Neural progenitor cell (in vitro differentiated cells): ENCODE measurements at regions not wholly inside any gene's neighbourhood (a gene's known extent, or its start where the extent isn't known, plus 50 kb on each side); places are given as distances from the start of the nearest gene placed in this dataset.
A peak's percentile ranks its signal among the peaks of the same experiment; 100 is the strongest.

Experiments
- DNase-seq: peaks from one replicate; pipeline ENCODE4 v3.0.0-alpha.2; 2016; ENCODE audit warnings: low spot score
- H2AFZ ChIP-seq: fragments of 200-600 bp; sonication (generic); replicated peaks from 2 replicates; pipeline ENCODE4 v1.6.1; 2016; ENCODE audit warnings: antibody characterized with exemption
- H3F3A ChIP-seq: fragments of 200-600 bp; sonication (generic); 2 replicates; pipeline ENCODE4 v1.6.1; 2016; ENCODE audit warnings: antibody characterized with exemption, low read depth
- H3K27ac ChIP-seq: fragments of 200-600 bp; sonication (generic); 2 replicates; pipeline ENCODE4 v1.5.1; 2016; ENCODE audit warnings: mild to moderate bottlenecking
- H3K27me3 ChIP-seq: fragments of 200-600 bp; sonication (generic); 2 replicates; pipeline ENCODE4 v1.6.1; 2016; ENCODE audit warnings: mild to moderate bottlenecking, moderate library complexity
- H3K36me3 ChIP-seq: fragments of 200-600 bp; sonication (generic); 2 replicates; pipeline ENCODE4 v1.5.1; 2016
- H3K4me1 ChIP-seq: fragments of 200-600 bp; sonication (generic); 2 replicates; pipeline ENCODE4 v1.6.1; 2016; ENCODE audit warnings: mixed run types
- H3K4me2 ChIP-seq: fragments of 200-600 bp; sonication (generic); 2 replicates; pipeline ENCODE4 v1.6.1; 2016
- H3K4me3 ChIP-seq: fragments of 200-600 bp; sonication (generic); 2 replicates; pipeline ENCODE4 v1.5.1; 2016
- H3K79me2 ChIP-seq: fragments of 200-600 bp; sonication (generic); 2 replicates; pipeline ENCODE4 v1.6.1; 2016; ENCODE audit warnings: low read depth
- H3K9ac ChIP-seq: fragments of 200-600 bp; sonication (generic); 2 replicates; pipeline ENCODE4 v1.6.1; 2016
- H3K9me3 ChIP-seq: fragments of 200-600 bp; sonication (generic); 2 replicates; pipeline ENCODE4 v1.5.1; 2016; ENCODE audit warnings: low read depth
- H4K20me1 ChIP-seq: fragments of 200-600 bp; sonication (generic); 2 replicates; pipeline ENCODE4 v1.6.1; 2016; ENCODE audit warnings: low read depth
- H3K27ac Mint-ChIP-seq: 3 replicates; pipeline ENCODE4 v1.8.0; 2021; ENCODE audit warnings: mixed read lengths
- H3K27me3 Mint-ChIP-seq: 2 replicates; pipeline ENCODE4 v1.8.0; 2022; ENCODE audit warnings: low read depth, mild to moderate bottlenecking, inconsistent platforms, moderate library complexity, mixed read lengths; ENCODE audit not compliant: insufficient read depth
- H3K36me3 Mint-ChIP-seq: 3 replicates; pipeline ENCODE4 v1.8.0; 2021; ENCODE audit warnings: mixed read lengths
- H3K4me1 Mint-ChIP-seq: 3 replicates; pipeline ENCODE4 v1.8.0; 2021; ENCODE audit warnings: mixed read lengths
- H3K4me3 Mint-ChIP-seq: 3 replicates; pipeline ENCODE4 v1.8.0; 2021; ENCODE audit warnings: mild to moderate bottlenecking, moderate library complexity, mixed read lengths
- H3K9me3 Mint-ChIP-seq: 3 replicates; pipeline ENCODE4 v1.8.0; 2020; ENCODE audit warnings: mixed read lengths
- EZH2 ChIP-seq: fragments of 200-600 bp; sonication (generic); IDR thresholded peaks from 2 replicates; pipeline ENCODE4 v1.6.1; 2017; ENCODE audit warnings: antibody characterized with exemption, mild to moderate bottlenecking, moderate library complexity
- EZH2phosphoT487 ChIP-seq: fragments of 200-600 bp; sonication (generic); IDR thresholded peaks from 2 replicates; pipeline ENCODE4 v1.6.1; 2017; ENCODE audit warnings: antibody characterized with exemption
- TF ChIP-seq, protein P1 (sequence below): fragments of 200-600 bp; sonication (generic); IDR thresholded peaks from 2 replicates; pipeline ENCODE4 v1.5.1; 2017; ENCODE audit warnings: antibody characterized with exemption, mild to moderate bottlenecking

DNA sequence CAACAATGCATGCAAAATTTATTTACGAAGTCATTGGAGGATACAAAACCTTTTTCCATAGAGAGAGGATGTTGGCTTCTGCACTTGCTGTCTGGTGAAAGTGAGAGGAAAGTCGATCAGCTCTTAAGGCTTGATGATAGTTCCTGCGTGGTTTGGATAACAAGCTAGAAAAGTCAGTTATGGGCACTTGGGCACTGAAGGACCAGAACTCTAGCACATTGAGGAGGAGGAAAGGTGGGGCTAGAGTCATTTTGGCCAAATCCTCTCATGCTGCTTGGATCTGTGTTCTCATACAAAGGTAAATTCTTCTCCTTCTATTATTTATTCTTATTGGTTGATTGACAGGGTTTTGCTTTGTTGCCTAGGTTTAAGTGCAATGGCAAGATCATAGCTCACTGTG lies 245.9 kb upstream of the ADAMTSL1 start:
- H3K27ac Mint-ChIP-seq = no peak overlapping the region
- Histone ChIP-seq H2AFZ (no peak overlapping the region), H3K9ac (no peak overlapping the region), H3K4me1 (no peaks in the 10 kb centered on the region), H3K4me2 (no peak overlapping the region), H3K4me3 (no peak overlapping the region), H4K20me1 (no peaks in the 10 kb centered on the region), H3K27me3 (no peaks in the 10 kb centered on the region), H3K36me3 (no peaks in the 10 kb centered on the region), H3F3A (no peaks in the 10 kb centered on the region), H3K79me2 (no peaks in the 10 kb centered on the region), H3K27ac (no peak overlapping the region), H3K9me3 (no peaks in the 10 kb centered on the region)
- H3K9me3 Mint-ChIP-seq = no peaks in the 10 kb centered on the region
- TF ChIP-seq EZH2phosphoT487 (no peak), EZH2 (no peak)
- TF ChIP-seq, protein P1, sequence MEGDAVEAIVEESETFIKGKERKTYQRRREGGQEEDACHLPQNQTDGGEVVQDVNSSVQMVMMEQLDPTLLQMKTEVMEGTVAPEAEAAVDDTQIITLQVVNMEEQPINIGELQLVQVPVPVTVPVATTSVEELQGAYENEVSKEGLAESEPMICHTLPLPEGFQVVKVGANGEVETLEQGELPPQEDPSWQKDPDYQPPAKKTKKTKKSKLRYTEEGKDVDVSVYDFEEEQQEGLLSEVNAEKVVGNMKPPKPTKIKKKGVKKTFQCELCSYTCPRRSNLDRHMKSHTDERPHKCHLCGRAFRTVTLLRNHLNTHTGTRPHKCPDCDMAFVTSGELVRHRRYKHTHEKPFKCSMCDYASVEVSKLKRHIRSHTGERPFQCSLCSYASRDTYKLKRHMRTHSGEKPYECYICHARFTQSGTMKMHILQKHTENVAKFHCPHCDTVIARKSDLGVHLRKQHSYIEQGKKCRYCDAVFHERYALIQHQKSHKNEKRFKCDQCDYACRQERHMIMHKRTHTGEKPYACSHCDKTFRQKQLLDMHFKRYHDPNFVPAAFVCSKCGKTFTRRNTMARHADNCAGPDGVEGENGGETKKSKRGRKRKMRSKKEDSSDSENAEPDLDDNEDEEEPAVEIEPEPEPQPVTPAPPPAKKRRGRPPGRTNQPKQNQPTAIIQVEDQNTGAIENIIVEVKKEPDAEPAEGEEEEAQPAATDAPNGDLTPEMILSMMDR = no peak
- H3K27me3 Mint-ChIP-seq = no peaks in the 10 kb centered on the region
- no peak overlapping the region for H3K4me3 Mint-ChIP-seq
- DNase-seq = no peak
- H3K36me3 Mint-ChIP-seq = no peaks in the 10 kb centered on the region
- no peaks in the 10 kb centered on the region for H3K4me1 Mint-ChIP-seq

DNA sequence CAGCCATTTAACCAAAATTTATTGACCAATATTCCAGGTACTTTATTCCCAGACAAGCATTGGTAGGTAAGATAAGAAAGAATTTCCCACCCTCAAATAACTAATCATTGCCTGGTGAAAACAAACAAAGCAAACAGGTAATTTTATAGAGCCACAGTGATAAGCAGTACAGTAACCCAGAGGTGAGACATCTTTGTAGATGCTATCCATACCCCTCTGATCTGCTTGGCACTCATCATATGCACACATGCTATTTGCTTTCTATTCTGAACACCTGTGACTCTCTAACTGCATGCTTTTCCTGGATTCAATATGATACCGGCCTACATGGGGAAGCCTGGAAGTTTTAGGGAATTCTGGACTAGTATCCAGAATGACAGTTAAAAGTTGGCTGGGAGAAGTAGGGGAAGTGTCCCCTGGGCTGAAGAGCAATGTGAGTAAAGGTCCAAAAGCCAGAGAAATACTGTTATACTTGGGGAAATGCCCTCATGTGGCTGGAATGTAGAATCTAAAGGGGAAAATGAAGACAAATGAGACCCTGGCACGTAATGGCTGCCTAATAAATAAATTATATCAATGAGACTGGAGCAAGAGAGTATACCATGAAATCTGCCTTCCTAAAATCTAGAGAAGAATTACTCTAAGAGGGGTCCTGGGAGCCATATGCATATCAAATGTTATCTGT lies 243.8 kb upstream of the ADAMTSL1 start:
- no peaks in the 10 kb centered on the region for H3K27me3 ChIP-seq
- no peaks in the 10 kb centered on the region for H4K20me1 ChIP-seq
- Mint-ChIP-seq H3K27ac (no peak overlapping the region), H3K4me3 (no peak overlapping the region), H3K36me3 (no peaks in the 10 kb centered on the region), H3K4me1 (no peaks in the 10 kb centered on the region), H3K9me3 (no peaks in the 10 kb centered on the region), H3K27me3 (no peaks in the 10 kb centered on the region)
- H3K4me2 ChIP-seq = no peak overlapping the region
- H3K79me2 ChIP-seq = no peaks in the 10 kb centered on the region
- H3K4me1 ChIP-seq = no peaks in the 10 kb centered on the region
- DNase-seq = no peak
- H3K9ac ChIP-seq = no peak overlapping the region
- no peaks in the 10 kb centered on the region for H3K9me3 ChIP-seq
- no peaks in the 10 kb centered on the region for H3K36me3 ChIP-seq
- no peak overlapping the region for H3K4me3 ChIP-seq
- H2AFZ ChIP-seq = no peak overlapping the region
- no peak for TF ChIP-seq EZH2phosphoT487
- TF ChIP-seq, protein P1 = peak; percentile 20
- TF ChIP-seq EZH2 = no peak
- H3F3A ChIP-seq = no peaks in the 10 kb centered on the region
- no peak overlapping the region for H3K27ac ChIP-seq

DNA sequence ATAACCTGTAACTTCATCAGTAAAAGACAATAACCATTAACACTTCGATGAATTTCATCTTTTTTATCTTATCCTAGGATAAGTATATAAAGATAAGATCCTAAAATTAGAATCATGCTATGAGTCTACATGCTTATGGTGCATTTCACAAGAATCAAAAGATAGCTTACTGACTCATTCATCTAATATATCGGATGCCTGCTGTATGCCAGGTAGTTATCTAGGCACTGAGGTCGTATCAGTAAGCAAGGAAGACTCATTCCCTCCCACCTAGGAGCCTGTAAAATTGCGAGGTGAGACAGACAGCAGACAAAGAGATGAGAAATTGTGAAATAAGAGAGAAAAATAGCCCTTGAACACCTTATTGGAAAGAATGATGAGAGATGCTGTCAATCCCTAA lies 240.6 kb upstream of the ADAMTSL1 start:
- Histone ChIP-seq H3K79me2 (no peaks in the 10 kb centered on the region), H3K4me1 (no peaks in the 10 kb centered on the region), H3K27me3 (no peaks in the 10 kb centered on the region), H3K9me3 (no peaks in the 10 kb centered on the region), H3K4me3 (no peak overlapping the region), H3K9ac (no peak overlapping the region), H3K4me2 (no peak overlapping the region), H2AFZ (no peak overlapping the region), H3F3A (no peaks in the 10 kb centered on the region), H3K36me3 (no peaks in the 10 kb centered on the region), H4K20me1 (no peaks in the 10 kb centered on the region), H3K27ac (no peak overlapping the region)
- Mint-ChIP-seq H3K27ac (no peak overlapping the region), H3K9me3 (no peaks in the 10 kb centered on the region), H3K27me3 (no peaks in the 10 kb centered on the region), H3K36me3 (no peaks in the 10 kb centered on the region), H3K4me1 (no peaks in the 10 kb centered on the region), H3K4me3 (no peak overlapping the region)
- TF ChIP-seq EZH2 (no peak), EZH2phosphoT487 (no peak)
- TF ChIP-seq, protein P1 = no peak
- DNase-seq = no peak
